ENCODE measurements at regions not wholly inside any gene's neighbourhood (a gene's known extent, or its start where the extent isn't known, plus 50 kb on each side); places are given as distances from the start of the nearest gene placed in this dataset.

DNA sequence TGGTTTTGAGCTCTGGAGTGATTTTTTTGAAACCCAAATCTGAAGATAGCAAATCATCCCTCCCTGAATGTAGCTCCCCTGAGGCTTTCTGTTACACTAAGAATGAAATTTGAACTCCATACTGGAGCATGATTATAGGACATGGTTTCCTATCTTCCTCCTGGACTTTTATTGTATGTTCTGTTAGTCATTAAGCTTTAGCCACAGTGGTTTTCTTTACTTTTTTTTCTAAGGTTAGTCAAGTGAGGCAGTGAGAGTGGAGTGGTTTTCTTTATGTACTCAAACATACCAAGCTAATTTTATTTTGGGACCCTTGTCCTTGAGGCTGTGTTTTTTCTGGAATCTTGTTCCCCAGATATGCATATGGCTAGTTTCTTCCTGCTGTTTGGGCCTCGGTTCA, 55.2 kb upstream of the FRMD4B start:
- no peaks in the 10 kb centered on the region for H3K27me3 ChIP-seq (ENCODE audit: insufficient read depth, insufficient read length)
- no peak for TF ChIP-seq YY1 (IDR thresholded peaks at IDR 0.05; ENCODE audit: insufficient read depth, insufficient read length)
- TF ChIP-seq ZNF274 (IDR thresholded peaks at IDR 0.05; ENCODE audit: low read depth, low read length), result no peak
- TF ChIP-seq SUZ12 (IDR thresholded peaks at IDR 0.05; ENCODE audit: extremely low read depth, insufficient read depth, insufficient read length), result no peak
- peaks cover 9% of the 10 kb centered on the region for H3K9me3 ChIP-seq (ENCODE audit: insufficient read depth, low read length)
- H3K9ac ChIP-seq (ENCODE audit: insufficient read length, low read depth), result no peak overlapping the region
- H3K4me1 ChIP-seq (ENCODE audit: insufficient read depth, insufficient read length), result peaks cover 3% of the 10 kb centered on the region
- H3K4me3 ChIP-seq (ENCODE audit: insufficient read length, low read depth), result no peak overlapping the region
- no peaks in the 10 kb centered on the region for H3K36me3 ChIP-seq (ENCODE audit: insufficient read depth, insufficient read length, low read length)
- DNase-seq (ENCODE audit: low read depth, low spot score), result no peak

DNA sequence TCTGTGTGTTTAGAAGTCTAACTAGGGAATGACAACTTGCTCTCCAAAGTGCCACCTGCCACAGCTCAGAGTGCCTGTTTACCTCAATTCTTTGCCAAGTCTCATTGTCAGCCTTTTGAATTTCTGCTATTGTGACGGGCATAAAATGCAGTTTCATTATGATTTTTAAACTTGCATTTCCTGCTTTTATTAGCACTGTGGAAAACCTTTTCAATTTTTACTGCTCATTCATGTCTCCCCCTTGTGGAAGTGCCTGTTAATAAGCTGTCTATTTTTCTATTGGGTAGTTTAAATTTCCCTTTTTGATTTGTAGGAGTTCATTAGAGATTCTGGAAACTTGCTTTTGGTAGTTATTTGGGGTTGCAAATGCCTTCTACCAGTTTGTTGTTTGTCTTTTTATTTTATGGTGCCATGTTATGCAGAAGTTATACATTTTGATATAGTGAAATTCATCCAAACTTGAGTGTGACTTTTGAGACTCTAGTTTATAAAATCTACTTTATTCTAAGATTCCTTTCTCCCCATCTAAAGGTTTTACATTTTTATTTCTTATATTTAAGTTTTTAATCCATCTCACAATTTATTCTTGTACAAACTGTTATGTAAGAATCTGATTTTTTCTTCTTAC, 53.9 kb upstream of the FRMD4B start:
- H3K9me3 ChIP-seq (ENCODE audit: insufficient read depth, low read length), result peaks cover 9% of the 10 kb centered on the region
- no peaks in the 10 kb centered on the region for H3K36me3 ChIP-seq (ENCODE audit: insufficient read depth, insufficient read length, low read length)
- no peak overlapping the region for H3K4me3 ChIP-seq (ENCODE audit: insufficient read length, low read depth)
- no peak for DNase-seq (ENCODE audit: low read depth, low spot score)
- H3K4me1 ChIP-seq (ENCODE audit: insufficient read depth, insufficient read length), result peaks cover 3% of the 10 kb centered on the region
- no peak overlapping the region for H3K9ac ChIP-seq (ENCODE audit: insufficient read length, low read depth)
- TF ChIP-seq SUZ12 (IDR thresholded peaks at IDR 0.05; ENCODE audit: extremely low read depth, insufficient read depth, insufficient read length) (no peak), ZNF274 (IDR thresholded peaks at IDR 0.05; ENCODE audit: low read depth, low read length) (no peak), YY1 (IDR thresholded peaks at IDR 0.05; ENCODE audit: insufficient read depth, insufficient read length) (no peak)
- no peaks in the 10 kb centered on the region for H3K27me3 ChIP-seq (ENCODE audit: insufficient read depth, insufficient read length)

DNA sequence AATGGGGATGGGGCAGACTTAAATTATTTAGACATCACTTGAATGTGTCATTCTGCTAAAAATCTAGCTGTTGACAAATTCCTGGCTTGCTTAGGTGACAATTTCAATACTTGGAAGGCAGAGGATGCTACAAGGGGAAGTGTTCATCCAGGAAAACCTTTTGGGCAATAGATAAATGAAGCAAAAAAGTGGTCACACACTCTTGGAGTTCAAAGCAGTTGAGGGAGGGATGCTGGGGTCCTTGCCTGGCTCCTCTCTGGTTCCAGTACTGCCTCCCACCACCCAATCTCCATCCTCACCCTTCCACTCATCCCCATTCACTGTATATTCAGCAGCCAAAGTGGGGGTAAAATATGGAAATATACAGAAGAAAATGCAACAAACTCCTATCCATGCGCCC, 52.6 kb upstream of the FRMD4B start:
- no peak for DNase-seq (ENCODE audit: low read depth, low spot score)
- Histone ChIP-seq H3K36me3 (ENCODE audit: insufficient read depth, insufficient read length, low read length) (no peaks in the 10 kb centered on the region), H3K4me1 (ENCODE audit: insufficient read depth, insufficient read length) (peaks cover 3% of the 10 kb centered on the region), H3K27me3 (ENCODE audit: insufficient read depth, insufficient read length) (no peaks in the 10 kb centered on the region), H3K4me3 (ENCODE audit: insufficient read length, low read depth) (no peak overlapping the region), H3K9me3 (ENCODE audit: insufficient read depth, low read length) (no peaks in the 10 kb centered on the region; the same call in 1 of the 2 replicates), H3K9ac (ENCODE audit: insufficient read length, low read depth) (no peak overlapping the region)
- no peak for TF ChIP-seq YY1 (IDR thresholded peaks at IDR 0.05; ENCODE audit: insufficient read depth, insufficient read length)
- TF ChIP-seq SUZ12 (IDR thresholded peaks at IDR 0.05; ENCODE audit: extremely low read depth, insufficient read depth, insufficient read length), result no peak
- no peak for TF ChIP-seq ZNF274 (IDR thresholded peaks at IDR 0.05; ENCODE audit: low read depth, low read length)

DNA sequence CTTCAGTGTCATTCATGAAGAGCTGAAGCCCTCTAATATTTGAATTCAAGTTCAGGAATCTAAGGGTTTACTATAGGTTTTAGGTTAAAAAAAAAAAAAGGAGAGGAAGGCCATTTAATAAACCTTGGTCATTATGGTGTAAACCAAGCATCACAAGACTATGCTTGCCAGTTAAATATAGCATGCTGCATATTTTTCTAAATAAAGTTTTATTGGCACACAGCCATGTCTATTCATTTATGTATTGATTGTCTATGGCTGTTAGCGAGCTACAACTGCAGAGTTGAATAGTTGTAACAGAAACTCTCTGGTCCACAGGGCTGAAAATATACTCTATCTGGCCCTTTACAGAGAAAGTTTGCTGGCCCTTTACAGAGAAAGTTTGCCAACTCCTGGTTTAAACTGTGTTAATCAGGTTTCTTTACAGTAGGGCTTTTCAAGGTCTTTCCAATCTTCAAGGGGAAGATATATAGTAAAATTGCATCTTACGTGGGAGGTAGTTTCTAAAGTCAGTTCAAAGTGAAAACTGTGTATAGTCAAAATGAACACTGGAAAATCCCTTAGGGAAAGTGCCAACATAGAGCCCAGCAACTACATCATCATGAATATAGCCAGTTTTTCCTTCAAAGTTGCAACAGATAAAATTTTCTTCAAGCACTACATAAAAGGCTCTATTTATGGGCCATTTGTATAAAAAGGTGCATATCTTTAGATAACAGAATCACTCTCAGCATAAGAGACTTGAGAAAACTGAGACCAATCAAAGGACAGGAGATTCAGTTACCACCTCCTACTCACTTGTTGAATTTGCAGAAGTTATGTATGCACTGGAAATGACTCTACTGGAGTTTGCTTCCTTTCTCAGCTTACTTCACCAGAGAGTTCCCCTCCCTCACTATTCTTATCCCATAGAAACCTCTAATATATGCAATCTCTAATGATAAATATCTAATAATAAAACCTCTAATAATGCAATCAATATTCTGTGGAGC, 49.7 kb upstream of the FRMD4B start:
- no peak overlapping the region for H3K4me3 ChIP-seq (ENCODE audit: insufficient read length, low read depth)
- H3K4me1 ChIP-seq (ENCODE audit: insufficient read depth, insufficient read length), result no peaks in the 10 kb centered on the region
- H3K36me3 ChIP-seq (ENCODE audit: insufficient read depth, insufficient read length, low read length), result no peaks in the 10 kb centered on the region
- H3K9ac ChIP-seq (ENCODE audit: insufficient read length, low read depth), result no peak overlapping the region
- DNase-seq (ENCODE audit: low read depth, low spot score), result no peak
- no peaks in the 10 kb centered on the region for H3K9me3 ChIP-seq (ENCODE audit: insufficient read depth, low read length)
- H3K27me3 ChIP-seq (ENCODE audit: insufficient read depth, insufficient read length), result no peaks in the 10 kb centered on the region
- TF ChIP-seq YY1 (IDR thresholded peaks at IDR 0.05; ENCODE audit: insufficient read depth, insufficient read length) (no peak), ZNF274 (IDR thresholded peaks at IDR 0.05; ENCODE audit: low read depth, low read length) (no peak), SUZ12 (IDR thresholded peaks at IDR 0.05; ENCODE audit: extremely low read depth, insufficient read depth, insufficient read length) (no peak)
